PC-3 (cell line): ENCODE measurements at regions not wholly inside any gene's neighbourhood (a gene's known extent, or its start where the extent isn't known, plus 50 kb on each side); places are given as distances from the start of the nearest gene placed in this dataset.

ENCODE experiments used
- ATAC-seq: fragments of 200-7000 bp; cut with Tn5 transposase; 2 replicates; pipeline ENCODE4 v1.9.1; 2020; ENCODE audit warnings: mild to moderate bottlenecking, moderate library complexity
- BruUV-seq: library from RNA; stranded (reverse); fragments of 400-500 nt; replicated peaks from 2 replicates; lab custom pipeline; 2021; lab: Mats Ljungman, UMichigan
- CTCF ChIA-PET: fragments of 300-600 bp; sonication (Branson Sonifier 250); formaldehyde crosslinking; loops from one replicate; lab custom pipeline; 2022; ENCODE audit warnings: antibody characterized with exemption; lab: Charles Lee
- POLR2A ChIA-PET: fragments of 300-600 bp; sonication (Branson Sonifier 250); formaldehyde crosslinking; loops from one replicate; lab custom pipeline; 2022; ENCODE audit warnings: antibody characterized with exemption; ENCODE audit not compliant: unreplicated experiment; lab: Charles Lee
- DNase-seq: peaks from one replicate; pipeline ENCODE4 v3.0.0-alpha.2; 2015
- H2AFZ ChIP-seq: fragments of 300-600 bp; sonication (generic); 2 replicates; pipeline ENCODE4 v1.6.0; 2016; ENCODE audit warnings: antibody characterized with exemption, low read length
- H3F3A ChIP-seq: fragments of 300-600 bp; sonication (generic); one replicate; pipeline ENCODE4 v1.6.0; 2017; ENCODE audit warnings: antibody characterized with exemption, low read length, control low read depth, mild to moderate bottlenecking; ENCODE audit not compliant: unreplicated experiment
- H3K27ac ChIP-seq: fragments of 300-600 bp; sonication (generic); 2 replicates; pipeline ENCODE4 v1.5.1; 2016; ENCODE audit warnings: mild to moderate bottlenecking, low read length
- H3K27me3 ChIP-seq: fragments of 300-600 bp; sonication (generic); 2 replicates; pipeline ENCODE4 v1.6.1; 2016; ENCODE audit warnings: low read length, mixed read lengths
- H3K36me3 ChIP-seq: fragments of 300-600 bp; sonication (generic); 2 replicates; pipeline ENCODE4 v1.6.1; 2016; ENCODE audit warnings: low read depth, mixed run types, low read length, mixed read lengths
- H3K4me1 ChIP-seq: fragments of 300-600 bp; sonication (generic); 2 replicates; pipeline ENCODE4 v1.5.1; 2016; ENCODE audit warnings: low read length; ENCODE audit not compliant: insufficient read depth
- H3K4me2 ChIP-seq: fragments of 300-600 bp; sonication (generic); 2 replicates; pipeline ENCODE4 v1.6.0; 2016; ENCODE audit warnings: low read length
- H3K4me3 ChIP-seq: fragments of 300-600 bp; sonication (generic); 2 replicates; pipeline ENCODE4 v1.5.1; 2016; ENCODE audit warnings: mild to moderate bottlenecking, low read length, mixed read lengths
- H3K79me2 ChIP-seq: fragments of 300-600 bp; sonication (generic); 2 replicates; pipeline ENCODE4 v1.6.1; 2017; ENCODE audit warnings: low read length, mixed read lengths
- H3K9ac ChIP-seq: fragments of 300-600 bp; sonication (generic); 2 replicates; pipeline ENCODE4 v1.6.0; 2016; ENCODE audit warnings: mild to moderate bottlenecking, low read length
- H3K9me2 ChIP-seq: fragments of 300-600 bp; sonication (generic); replicated peaks from 2 replicates; pipeline ENCODE4 v1.6.1; 2016; ENCODE audit warnings: mixed run types, low read length, mixed read lengths
- H3K9me3 ChIP-seq: fragments of 300-600 bp; sonication (generic); 2 replicates; pipeline ENCODE4 v1.6.1; 2016; ENCODE audit warnings: low read length, mixed read lengths
- H4K20me1 ChIP-seq: fragments of 300-600 bp; sonication (generic); 2 replicates; pipeline ENCODE4 v1.6.1; 2016; ENCODE audit warnings: low read length, mixed read lengths
- CTCF ChIP-seq: fragments of 300-600 bp; sonication (generic); conservative IDR thresholded peaks from 2 replicates; pipeline ENCODE4 v1.5.1; 2017; ENCODE audit warnings: antibody characterized with exemption, low read depth, mild to moderate bottlenecking, low read length
- EZH2 ChIP-seq: fragments of 300-600 bp; sonication (generic); IDR thresholded peaks from one replicate; pipeline ENCODE4 v1.6.1; 2017; ENCODE audit warnings: antibody characterized with exemption, mild to moderate bottlenecking, low read length; ENCODE audit not compliant: unreplicated experiment
- EZH2phosphoT487 ChIP-seq: fragments of 300-600 bp; sonication (generic); IDR thresholded peaks from 2 replicates; pipeline ENCODE4 v1.6.1; 2018; ENCODE audit warnings: mild to moderate bottlenecking, antibody characterized with exemption, low read length, borderline replicate concordance
- intact Hi-C: fragments of 100-400 bp; cut with micrococcal nuclease; formaldehyde crosslinking; loops from 2 replicates; pipeline ENCODE4 v1.9.0; 2023

GRCh38 chr12:3366451-3367110 lies 124.4 kb upstream of the PRMT8 start:
- H4K20me1 ChIP-seq: no peaks in the 10 kb centered on the region
- no peaks in the 10 kb centered on the region for H3K9me2 ChIP-seq
- H3K79me2 ChIP-seq: peaks cover 29% of the 10 kb centered on the region
- ATAC-seq: no peak
- ChIA-PET CTCF (no interaction called here), POLR2A (no interaction called here)
- H3K27me3 ChIP-seq: peaks cover 5% of the 10 kb centered on the region; the same call in 1 of the 2 replicates
- H3K9me3 ChIP-seq: no peaks in the 10 kb centered on the region
- H3F3A ChIP-seq: no peaks in the 10 kb centered on the region
- H3K4me3 ChIP-seq: peak overlapping the region; percentile 66
- intact Hi-C loops: loop anchor here (2.0 to 5.0 kb wide), 2 partner anchors 49 to 66 kb away; no protein-coding TSS in a partner anchor
- BruUV-seq: no TSS peak
- H3K9ac ChIP-seq: no peak overlapping the region
- no peak overlapping the region for H3K27ac ChIP-seq
- no peaks in the 10 kb centered on the region for H3K36me3 ChIP-seq
- H3K4me1 ChIP-seq: no peaks in the 10 kb centered on the region
- peak overlapping the region; percentile 75 for H3K4me2 ChIP-seq
- DNase-seq: no peak
- no peak overlapping the region for H2AFZ ChIP-seq
- TF ChIP-seq EZH2phosphoT487: no peak
- no peak for TF ChIP-seq EZH2
- TF ChIP-seq CTCF: no peak

- Histone ChIP-seq H3K27ac (no peak overlapping the region), H3K79me2 (peaks cover 26% of the 10 kb centered on the region), H2AFZ (no peak overlapping the region), H3K4me1 (no peaks in the 10 kb centered on the region), H3K9me3 (no peaks in the 10 kb centered on the region), H3K36me3 (no peaks in the 10 kb centered on the region), H3K4me2 (no peak overlapping the region), H4K20me1 (no peaks in the 10 kb centered on the region), H3K9ac (no peak overlapping the region), H3K27me3 (peaks cover 10% of the 10 kb centered on the region; the same call in 1 of the 2 replicates), H3K9me2 (no peaks in the 10 kb centered on the region), H3K4me3 (no peak overlapping the region), H3F3A (no peaks in the 10 kb centered on the region)
- intact Hi-C loops: loop anchor here (2.0 to 5.0 kb wide), 2 partner anchors 51 to 67 kb away; no protein-coding TSS in a partner anchor
- BruUV-seq: no TSS peak
- DNase-seq (no peak), ATAC-seq (no peak)
- POLR2A ChIA-PET: no interaction called here
- CTCF ChIA-PET: no interaction called here
- TF ChIP-seq EZH2 (no peak), EZH2phosphoT487 (no peak), CTCF (no peak)
These were observed 123.1 kb upstream of the PRMT8 start for GRCh38 chr12:3367750-3368444.
